K562 (cell line): ENCODE measurements at regions not wholly inside any gene's neighbourhood (a gene's known extent, or its start where the extent isn't known, plus 50 kb on each side); places are given as distances from the start of the nearest gene placed in this dataset.

Experiments
- ATAC-seq: fragments of 200-7000 bp; cut with Tn5 transposase; 3 replicates; pipeline ENCODE4 v1.9.1; 2020; ENCODE audit warnings: moderate library complexity
- BruUV-seq: library from RNA; stranded (reverse); fragments of 400-500 nt; replicated peaks from 2 replicates; lab custom pipeline; 2021; lab: Mats Ljungman, UMichigan
- CTCF ChIA-PET: fragments of 300-600 bp; formaldehyde crosslinking; extraction: SDS; loops from one replicate; lab custom pipeline; 2021; ENCODE audit warnings: low intra/inter-chr PET ratio; lab: Yijun Ruan, JAX
- POLR2A ChIA-PET: fragments of 300-600, 350-650 bp; sonication (Branson Sonifier 250); formaldehyde crosslinking; extraction: SDS; loops from one replicate; lab custom pipeline; 2021; ENCODE audit warnings: antibody characterized with exemption, inconsistent platforms; lab: Yijun Ruan, JAX
- DNase-seq, 4 experiments: peaks; one replicate each; pipeline versions ENCODE4 v3.0.0 to v3.0.0-alpha.2; 2011 to 2018; ENCODE audit warnings: low spot score in 3 of 4, mixed read lengths in 3 of 4; ENCODE audit errors: extremely low read depth in 1 of 4
- FAIRE-seq: peaks from 2 replicates; lab custom pipeline; 2011; peaks lifted over from hg19 to GRCh38; lab: Jason Lieb, UNC
- H2AFZ ChIP-seq: 2 replicates; pipeline ENCODE4 v1.6.0; 2011; ENCODE audit warnings: low read depth, low read length, control low read depth, inconsistent platforms
- H3K27ac ChIP-seq: fragments of 200-600 bp; 3 replicates; pipeline ENCODE4 v1.8.0; 2011; ENCODE audit warnings: low read depth, mild to moderate bottlenecking, control low read depth, inconsistent platforms, low read length, moderate library complexity, mixed read lengths; ENCODE audit errors: extremely low read depth
- H3K27me3 ChIP-seq, 2 experiments: fragments of 300-600 bp in 1 of 2; 2 replicates in 1 of 2; 3 replicates in 1 of 2; pipeline versions ENCODE4 v1.6.0 to v1.8.0; 2011; ENCODE audit warnings: inconsistent platforms in 2 of 2, low read length in 2 of 2, mild to moderate bottlenecking in 1 of 2, mixed read lengths in 1 of 2, moderate library complexity in 1 of 2; ENCODE audit not compliant: control insufficient read depth in 2 of 2, insufficient read depth in 2 of 2
- H3K36me3 ChIP-seq: fragments of 300-600 bp; 3 replicates; pipeline ENCODE4 v1.8.0; 2011; ENCODE audit warnings: mild to moderate bottlenecking, low read length, inconsistent platforms; ENCODE audit not compliant: control insufficient read depth, insufficient read depth
- H3K4me1 ChIP-seq, 2 experiments: fragments of 200-600 bp in 1 of 2; replicated peaks in 1 of 2; 2 replicates in 1 of 2; 3 replicates in 1 of 2; pipeline versions ENCODE4 v1.5.1 to v1.8.0; 2011; ENCODE audit warnings: inconsistent platforms in 2 of 2, low read length in 2 of 2, mild to moderate bottlenecking in 1 of 2, mixed read lengths in 1 of 2, moderate library complexity in 1 of 2; ENCODE audit not compliant: control insufficient read depth in 2 of 2, insufficient read depth in 2 of 2
- H3K4me2 ChIP-seq: 2 replicates; pipeline ENCODE4 v1.6.1; 2011; ENCODE audit warnings: low read length, control low read depth, inconsistent platforms, mixed read lengths; ENCODE audit not compliant: insufficient read depth
- H3K4me3 ChIP-seq: fragments of 200-600 bp; sonication (generic), shearing (Covaris generic); 2 replicates; pipeline ENCODE4 v1.5.1; 2016; ENCODE audit warnings: control low read depth, inconsistent platforms
- H3K79me2 ChIP-seq: fragments of 200-600 bp; 3 replicates; pipeline ENCODE4 v1.8.0; 2011; ENCODE audit warnings: low read length, inconsistent platforms; ENCODE audit not compliant: control insufficient read depth, insufficient read depth
- H3K9ac ChIP-seq, 2 experiments: 2 replicates each; pipeline versions ENCODE4 v1.6.0 to v1.6.1; 2011; ENCODE audit warnings: low read depth in 2 of 2, low read length in 2 of 2, control low read depth in 1 of 2, inconsistent platforms in 1 of 2, mild to moderate bottlenecking in 1 of 2, mixed read lengths in 1 of 2; ENCODE audit not compliant: insufficient read depth in 1 of 2
- H3K9me1 ChIP-seq: one replicate; pipeline ENCODE4 v1.6.0; 2011; ENCODE audit warnings: inconsistent platforms, mild to moderate bottlenecking, low read length, moderate library complexity; ENCODE audit not compliant: control insufficient read depth, insufficient read depth
- H3K9me3 ChIP-seq: replicated peaks from 2 replicates; pipeline ENCODE4 v1.5.1; 2011; ENCODE audit warnings: low read depth, low read length, inconsistent platforms; ENCODE audit not compliant: control insufficient read depth, insufficient read depth
- H4K20me1 ChIP-seq: replicated peaks from 2 replicates; pipeline ENCODE4 v1.6.1; 2011; ENCODE audit warnings: low read length, inconsistent platforms, mixed read lengths; ENCODE audit not compliant: control insufficient read depth, insufficient read depth
- ETV5 ChIP-seq: sonication (generic); formaldehyde crosslinking; IDR thresholded peaks from 2 replicates; pipeline ENCODE4 v1.4.0; 2020; ENCODE audit warnings: low read depth, mild to moderate bottlenecking, missing genetic modification reagents
- HOXB6 ChIP-seq: fragments of 250-450 bp; sonication (Bioruptor Pico); IDR thresholded peaks from 2 replicates; pipeline ENCODE4 v1.5.1; 2022; ENCODE audit warnings: mild to moderate bottlenecking, borderline replicate concordance
- PPARD ChIP-seq: fragments of 250-450 bp; sonication (Bioruptor Pico); IDR thresholded peaks from 2 replicates; pipeline ENCODE4 v1.8.0; 2022; ENCODE audit warnings: inconsistent platforms, mild to moderate bottlenecking, moderate library complexity
- RAD51 ChIP-seq: fragments of 450-650 bp; IDR thresholded peaks from 2 replicates; pipeline ENCODE4 v1.7.1; 2016; ENCODE audit warnings: low read depth, mild to moderate bottlenecking, borderline replicate concordance
- RBM15 ChIP-seq: fragments of 200-400 bp; formaldehyde crosslinking; IDR thresholded peaks from 2 replicates; pipeline ENCODE4 v1.6.1; 2018; ENCODE audit warnings: mild to moderate bottlenecking, low read length, moderate library complexity; ENCODE audit not compliant: insufficient read depth
- RBM34 ChIP-seq: fragments of 200-400 bp; formaldehyde crosslinking; IDR thresholded peaks from 2 replicates; pipeline ENCODE4 v1.6.1; 2018; ENCODE audit warnings: low read length, borderline replicate concordance; ENCODE audit not compliant: insufficient read depth
- SMARCE1 ChIP-seq: fragments of 450-650 bp; IDR thresholded peaks from 2 replicates; pipeline ENCODE4 v1.7.1; 2016; ENCODE audit warnings: mild to moderate bottlenecking
- ZNF274 ChIP-seq: IDR thresholded peaks from 2 replicates; pipeline ENCODE4 v1.6.1; 2011; ENCODE audit warnings: low read depth, mild to moderate bottlenecking, low read length, moderate library complexity, borderline replicate concordance
- ZNF77 ChIP-seq: fragments of 250-450 bp; sonication (Bioruptor Pico); IDR thresholded peaks from 2 replicates; pipeline ENCODE4 v1.5.0; 2020
- ZNF830 ChIP-seq: fragments of 250-450 bp; sonication (Bioruptor Pico); IDR thresholded peaks from 2 replicates; pipeline ENCODE4 v1.5.0; 2021; ENCODE audit warnings: mild to moderate bottlenecking
- WGBS: fragments of 100-300 bp; shearing (Covaris generic); methylation state at CpG from one replicate; pipeline ENCODE4 v1.1.6; 2016; ENCODE audit warnings: low coverage, mixed read lengths; ENCODE audit not compliant: insufficient coverage; ENCODE audit errors: missing lambda C conversion rate; 5-methylcytosine and 5-hydroxymethylcytosine counted together
- in situ Hi-C: fragments of 300-500 bp; cut with MboI; formaldehyde crosslinking; loops from 4 replicates; pipeline ENCODE4 v1.15.0; 2018; ENCODE audit warnings: inconsistent platforms, mixed read lengths
- intact Hi-C: fragments of 100-400 bp; cut with micrococcal nuclease; formaldehyde crosslinking; loops from 2 replicates; pipeline ENCODE4 v1.14.2; 2022
- TF ChIP-seq, protein P1 (sequence below): sonication (generic); formaldehyde crosslinking; IDR thresholded peaks from 2 replicates; pipeline ENCODE4 v1.8.1; 2023; ENCODE audit warnings: mild to moderate bottlenecking, missing genetic modification reagents
- TF ChIP-seq, protein P2 (sequence below), 2 experiments: fragments of 450-650 bp in 1 of 2; sonication (generic) in 1 of 2; formaldehyde crosslinking in 1 of 2; IDR thresholded peaks; 2 replicates each; pipeline versions ENCODE4 v1.7.1 to v1.9.0; 2016 to 2022; ENCODE audit warnings: inconsistent platforms in 1 of 2, mild to moderate bottlenecking in 1 of 2, missing genetic modification reagents in 1 of 2

DNA sequence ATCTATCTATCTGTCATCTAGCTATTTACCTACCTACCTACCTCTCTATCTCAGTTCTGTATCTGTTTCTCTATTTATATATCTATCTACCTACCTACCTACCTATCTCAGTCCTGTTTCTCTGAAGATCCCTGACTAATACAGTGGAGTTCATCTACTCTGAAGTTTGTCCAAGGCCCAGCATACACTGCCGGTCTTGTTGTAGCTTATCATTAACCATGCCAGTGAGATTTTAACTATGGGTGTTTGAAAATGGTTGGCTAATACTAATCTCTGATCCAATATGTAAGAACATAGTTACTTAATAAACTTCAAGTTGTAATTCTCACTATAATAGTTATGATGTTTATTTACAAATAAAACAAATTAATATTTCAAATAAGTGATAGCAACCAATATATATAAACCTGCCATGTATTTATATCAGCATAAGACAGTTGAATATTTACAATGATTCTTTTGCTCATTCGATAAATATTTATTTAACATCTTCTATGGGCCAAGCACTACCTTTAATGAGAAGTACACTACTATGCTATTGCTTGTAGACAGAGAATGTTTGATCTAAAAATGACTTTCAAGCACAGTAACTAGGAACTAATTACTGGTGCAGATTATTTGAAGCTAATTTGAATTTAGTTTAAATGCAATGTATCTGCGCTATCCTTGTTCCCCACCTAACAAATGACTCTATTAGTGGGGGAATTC lies 242.1 kb downstream of the KLF5 start:
- no peak for ATAC-seq
- no peak overlapping the region for H2AFZ ChIP-seq
- DNase-seq = no peak
- CTCF ChIA-PET = no interaction called here
- H3K9me1 ChIP-seq = no peaks in the 10 kb centered on the region
- BruUV-seq = no TSS peak
- H3K27me3 ChIP-seq = no peaks in the 10 kb centered on the region
- no peak overlapping the region for H3K9ac ChIP-seq
- H3K27ac ChIP-seq = no peak overlapping the region
- no peaks in the 10 kb centered on the region for H3K4me1 ChIP-seq
- 0% methylated on average over 3 of the region's 3 CpGs for whole genome bisulfite sequencing
- H3K79me2 ChIP-seq = no peaks in the 10 kb centered on the region
- no peak for TF ChIP-seq RBM15
- TF ChIP-seq ETV5 (CRISPR knock-in tag) = no peak
- no peak for TF ChIP-seq ZNF274
- TF ChIP-seq RBM34 = no peak
- TF ChIP-seq RAD51 = no peak
- no peak for TF ChIP-seq SMARCE1
- TF ChIP-seq, protein P1, sequence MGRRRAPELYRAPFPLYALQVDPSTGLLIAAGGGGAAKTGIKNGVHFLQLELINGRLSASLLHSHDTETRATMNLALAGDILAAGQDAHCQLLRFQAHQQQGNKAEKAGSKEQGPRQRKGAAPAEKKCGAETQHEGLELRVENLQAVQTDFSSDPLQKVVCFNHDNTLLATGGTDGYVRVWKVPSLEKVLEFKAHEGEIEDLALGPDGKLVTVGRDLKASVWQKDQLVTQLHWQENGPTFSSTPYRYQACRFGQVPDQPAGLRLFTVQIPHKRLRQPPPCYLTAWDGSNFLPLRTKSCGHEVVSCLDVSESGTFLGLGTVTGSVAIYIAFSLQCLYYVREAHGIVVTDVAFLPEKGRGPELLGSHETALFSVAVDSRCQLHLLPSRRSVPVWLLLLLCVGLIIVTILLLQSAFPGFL (CRISPR knock-in tag) = no peak
- no peak for TF ChIP-seq HOXB6 (CRISPR knock-in tag)
- TF ChIP-seq PPARD (CRISPR knock-in tag) = no peak
- no peak for TF ChIP-seq ZNF830
- TF ChIP-seq, protein P2, sequence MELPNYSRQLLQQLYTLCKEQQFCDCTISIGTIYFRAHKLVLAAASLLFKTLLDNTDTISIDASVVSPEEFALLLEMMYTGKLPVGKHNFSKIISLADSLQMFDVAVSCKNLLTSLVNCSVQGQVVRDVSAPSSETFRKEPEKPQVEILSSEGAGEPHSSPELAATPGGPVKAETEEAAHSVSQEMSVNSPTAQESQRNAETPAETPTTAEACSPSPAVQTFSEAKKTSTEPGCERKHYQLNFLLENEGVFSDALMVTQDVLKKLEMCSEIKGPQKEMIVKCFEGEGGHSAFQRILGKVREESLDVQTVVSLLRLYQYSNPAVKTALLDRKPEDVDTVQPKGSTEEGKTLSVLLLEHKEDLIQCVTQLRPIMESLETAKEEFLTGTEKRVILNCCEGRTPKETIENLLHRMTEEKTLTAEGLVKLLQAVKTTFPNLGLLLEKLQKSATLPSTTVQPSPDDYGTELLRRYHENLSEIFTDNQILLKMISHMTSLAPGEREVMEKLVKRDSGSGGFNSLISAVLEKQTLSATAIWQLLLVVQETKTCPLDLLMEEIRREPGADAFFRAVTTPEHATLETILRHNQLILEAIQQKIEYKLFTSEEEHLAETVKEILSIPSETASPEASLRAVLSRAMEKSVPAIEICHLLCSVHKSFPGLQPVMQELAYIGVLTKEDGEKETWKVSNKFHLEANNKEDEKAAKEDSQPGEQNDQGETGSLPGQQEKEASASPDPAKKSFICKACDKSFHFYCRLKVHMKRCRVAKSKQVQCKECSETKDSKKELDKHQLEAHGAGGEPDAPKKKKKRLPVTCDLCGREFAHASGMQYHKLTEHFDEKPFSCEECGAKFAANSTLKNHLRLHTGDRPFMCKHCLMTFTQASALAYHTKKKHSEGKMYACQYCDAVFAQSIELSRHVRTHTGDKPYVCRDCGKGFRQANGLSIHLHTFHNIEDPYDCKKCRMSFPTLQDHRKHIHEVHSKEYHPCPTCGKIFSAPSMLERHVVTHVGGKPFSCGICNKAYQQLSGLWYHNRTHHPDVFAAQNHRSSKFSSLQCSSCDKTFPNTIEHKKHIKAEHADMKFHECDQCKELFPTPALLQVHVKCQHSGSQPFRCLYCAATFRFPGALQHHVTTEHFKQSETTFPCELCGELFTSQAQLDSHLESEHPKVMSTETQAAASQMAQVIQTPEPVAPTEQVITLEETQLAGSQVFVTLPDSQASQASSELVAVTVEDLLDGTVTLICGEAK (IDR thresholded peaks at IDR 0.05) = no peak
- TF ChIP-seq, protein P2 (CRISPR knock-in tag; IDR thresholded peaks at IDR 0.05) = no peak
- TF ChIP-seq ZNF77 (CRISPR knock-in tag) = no peak
- H3K4me3 ChIP-seq = no peak overlapping the region
- no peaks in the 10 kb centered on the region for H3K9me3 ChIP-seq
- H3K4me2 ChIP-seq = no peak overlapping the region
- in situ Hi-C loops = no loop called here
- H3K36me3 ChIP-seq = no peaks in the 10 kb centered on the region
- POLR2A ChIA-PET = no interaction called here
- intact Hi-C loops = no loop called here
- FAIRE-seq = no peak
- no peaks in the 10 kb centered on the region for H4K20me1 ChIP-seq
